ENCODE measurements at regions not wholly inside any gene's neighbourhood (a gene's known extent, or its start where the extent isn't known, plus 50 kb on each side); places are given as distances from the start of the nearest gene placed in this dataset.

DNA sequence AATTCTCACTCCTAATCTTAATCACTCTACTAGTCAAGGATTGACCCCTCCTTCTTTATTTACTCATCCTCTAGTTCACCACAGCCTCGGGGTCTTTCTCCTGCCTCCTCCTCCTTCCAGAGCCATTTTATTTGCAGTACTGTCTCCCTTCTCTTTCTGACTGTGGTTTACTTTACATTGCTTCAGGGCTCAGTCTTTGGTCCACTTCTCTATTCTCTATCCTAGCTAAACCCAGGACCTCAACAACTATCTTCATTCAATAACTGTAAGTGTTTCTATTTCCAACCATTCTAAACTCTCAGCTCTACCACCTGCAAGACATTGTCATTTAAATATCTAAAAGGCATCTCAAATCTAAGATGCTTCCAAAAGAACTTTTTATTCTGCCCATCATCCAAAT is 493.8 kb downstream of the TTLL7 start:
- no peaks in the 10 kb centered on the region for H3K4me1 Mint-ChIP-seq (ENCODE audit: low read depth, unreplicated experiment)
- intact Hi-C loops (cut with micrococcal nuclease; ENCODE audit: unreplicated experiment), result no loop called here
- DNase-seq, result no peak
- peaks cover 11% of the 10 kb centered on the region for H3K9me3 Mint-ChIP-seq (ENCODE audit: low read depth, unreplicated experiment)
- TF ChIP-seq, protein P1, sequence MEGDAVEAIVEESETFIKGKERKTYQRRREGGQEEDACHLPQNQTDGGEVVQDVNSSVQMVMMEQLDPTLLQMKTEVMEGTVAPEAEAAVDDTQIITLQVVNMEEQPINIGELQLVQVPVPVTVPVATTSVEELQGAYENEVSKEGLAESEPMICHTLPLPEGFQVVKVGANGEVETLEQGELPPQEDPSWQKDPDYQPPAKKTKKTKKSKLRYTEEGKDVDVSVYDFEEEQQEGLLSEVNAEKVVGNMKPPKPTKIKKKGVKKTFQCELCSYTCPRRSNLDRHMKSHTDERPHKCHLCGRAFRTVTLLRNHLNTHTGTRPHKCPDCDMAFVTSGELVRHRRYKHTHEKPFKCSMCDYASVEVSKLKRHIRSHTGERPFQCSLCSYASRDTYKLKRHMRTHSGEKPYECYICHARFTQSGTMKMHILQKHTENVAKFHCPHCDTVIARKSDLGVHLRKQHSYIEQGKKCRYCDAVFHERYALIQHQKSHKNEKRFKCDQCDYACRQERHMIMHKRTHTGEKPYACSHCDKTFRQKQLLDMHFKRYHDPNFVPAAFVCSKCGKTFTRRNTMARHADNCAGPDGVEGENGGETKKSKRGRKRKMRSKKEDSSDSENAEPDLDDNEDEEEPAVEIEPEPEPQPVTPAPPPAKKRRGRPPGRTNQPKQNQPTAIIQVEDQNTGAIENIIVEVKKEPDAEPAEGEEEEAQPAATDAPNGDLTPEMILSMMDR (IDR thresholded peaks at IDR 0.05; ENCODE audit: unreplicated experiment), result no peak
- H3K4me3 Mint-ChIP-seq (ENCODE audit: low read depth, unreplicated experiment), result no peak overlapping the region
- H3K27me3 Mint-ChIP-seq (ENCODE audit: unreplicated experiment), result no peaks in the 10 kb centered on the region
- H3K27ac Mint-ChIP-seq (ENCODE audit: unreplicated experiment), result no peak overlapping the region
- H3K36me3 Mint-ChIP-seq (ENCODE audit: insufficient read depth, unreplicated experiment), result no peaks in the 10 kb centered on the region
- CTCF ChIA-PET, result no interaction called here
- no TSS peak for BruUV-seq (replicated peaks)

DNA sequence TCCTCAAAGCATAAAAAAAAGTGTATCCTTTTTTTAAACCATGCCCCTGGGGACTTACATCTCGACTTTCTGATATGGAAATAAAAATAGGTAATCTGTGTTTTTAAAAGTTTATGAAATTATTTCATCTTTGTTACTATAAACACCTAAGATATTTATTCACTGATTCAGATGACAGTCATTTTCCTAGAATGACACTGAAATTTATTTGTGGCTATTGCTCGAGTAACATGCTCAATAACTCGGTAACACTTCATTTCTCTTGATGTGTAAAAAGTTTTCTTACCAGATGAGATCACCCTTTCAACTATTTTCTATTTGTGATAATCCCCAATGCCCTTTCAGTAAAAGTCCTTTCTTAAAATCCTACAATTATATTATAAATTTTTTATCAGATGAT is 495.8 kb downstream of the TTLL7 start:
- no peaks in the 10 kb centered on the region for H3K36me3 Mint-ChIP-seq (ENCODE audit: insufficient read depth, unreplicated experiment)
- no peak for DNase-seq
- H3K27ac Mint-ChIP-seq (ENCODE audit: unreplicated experiment), result no peak overlapping the region
- no peaks in the 10 kb centered on the region for H3K27me3 Mint-ChIP-seq (ENCODE audit: unreplicated experiment)
- no TSS peak for BruUV-seq (replicated peaks)
- H3K4me1 Mint-ChIP-seq (ENCODE audit: low read depth, unreplicated experiment), result no peaks in the 10 kb centered on the region
- TF ChIP-seq, protein P1 (IDR thresholded peaks at IDR 0.05; ENCODE audit: unreplicated experiment), result no peak
- peaks cover 15% of the 10 kb centered on the region for H3K9me3 Mint-ChIP-seq (ENCODE audit: low read depth, unreplicated experiment)
- intact Hi-C loops (cut with micrococcal nuclease; ENCODE audit: unreplicated experiment), result no loop called here
- CTCF ChIA-PET, result no interaction called here
- H3K4me3 Mint-ChIP-seq (ENCODE audit: low read depth, unreplicated experiment), result no peak overlapping the region

DNA sequence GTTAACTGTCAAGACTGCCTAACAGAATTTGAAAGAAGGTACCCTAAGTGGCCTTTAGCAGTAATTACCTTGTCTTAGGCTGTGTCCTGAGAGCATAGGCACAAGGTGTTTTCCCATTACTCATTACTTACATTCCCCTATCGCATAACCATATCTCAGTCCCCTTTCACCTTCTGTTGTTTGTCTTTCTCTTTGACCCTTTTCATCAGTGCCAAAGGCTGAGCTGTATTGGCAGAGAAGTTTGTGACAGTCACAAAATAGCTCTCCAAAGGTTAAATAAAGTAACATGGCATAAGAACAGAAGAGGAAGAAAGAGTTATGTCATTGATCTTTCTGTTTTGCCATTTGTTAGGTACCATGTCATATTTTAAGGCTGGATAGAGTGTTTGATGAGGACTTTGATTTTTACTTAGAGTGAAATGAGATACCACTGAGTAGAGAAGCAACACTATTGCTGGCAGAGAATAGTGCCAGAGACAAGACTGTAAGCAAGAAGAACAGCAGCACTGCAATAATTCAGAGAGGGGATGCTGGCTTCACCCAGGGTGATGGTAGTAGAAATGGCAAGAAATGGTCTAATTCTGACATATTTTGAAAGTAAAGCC is 497.8 kb downstream of the TTLL7 start:
- Mint-ChIP-seq H3K36me3 (ENCODE audit: insufficient read depth, unreplicated experiment) (no peaks in the 10 kb centered on the region), H3K27me3 (ENCODE audit: unreplicated experiment) (no peaks in the 10 kb centered on the region), H3K4me3 (ENCODE audit: low read depth, unreplicated experiment) (no peak overlapping the region), H3K27ac (ENCODE audit: unreplicated experiment) (no peak overlapping the region), H3K9me3 (ENCODE audit: low read depth, unreplicated experiment) (peaks cover 17% of the 10 kb centered on the region), H3K4me1 (ENCODE audit: low read depth, unreplicated experiment) (no peaks in the 10 kb centered on the region)
- BruUV-seq (replicated peaks), result no TSS peak
- TF ChIP-seq, protein P1 (IDR thresholded peaks at IDR 0.05; ENCODE audit: unreplicated experiment), result no peak
- CTCF ChIA-PET, result no interaction called here
- intact Hi-C loops (cut with micrococcal nuclease; ENCODE audit: unreplicated experiment), result no loop called here
- no peak for DNase-seq

DNA sequence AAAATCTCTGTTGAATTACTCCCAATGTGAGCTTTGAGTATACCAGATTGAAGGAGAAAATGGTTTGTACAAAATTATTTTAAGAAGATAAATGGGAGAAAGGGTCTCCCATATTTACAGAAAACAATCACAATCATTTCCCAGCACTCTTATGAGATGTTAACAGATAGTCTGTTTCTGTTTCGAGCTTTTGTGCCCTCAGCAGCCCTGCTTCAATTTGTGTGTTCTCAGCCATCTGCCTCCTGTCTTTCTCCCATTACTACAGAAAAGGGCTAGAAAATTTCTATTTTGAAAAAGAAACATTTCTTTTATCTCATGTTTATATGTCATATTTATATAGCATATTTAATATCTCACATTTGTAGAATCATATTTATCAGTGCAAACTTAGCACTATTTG is 498.4 kb downstream of the TTLL7 start:
- no peaks in the 10 kb centered on the region for H3K36me3 Mint-ChIP-seq (ENCODE audit: insufficient read depth, unreplicated experiment)
- intact Hi-C loops (cut with micrococcal nuclease; ENCODE audit: unreplicated experiment), result no loop called here
- H3K4me1 Mint-ChIP-seq (ENCODE audit: low read depth, unreplicated experiment), result no peaks in the 10 kb centered on the region
- no peaks in the 10 kb centered on the region for H3K27me3 Mint-ChIP-seq (ENCODE audit: unreplicated experiment)
- peaks cover 16% of the 10 kb centered on the region for H3K9me3 Mint-ChIP-seq (ENCODE audit: low read depth, unreplicated experiment)
- BruUV-seq (replicated peaks), result no TSS peak
- TF ChIP-seq, protein P1 (IDR thresholded peaks at IDR 0.05; ENCODE audit: unreplicated experiment), result no peak
- H3K4me3 Mint-ChIP-seq (ENCODE audit: low read depth, unreplicated experiment), result no peak overlapping the region
- CTCF ChIA-PET, result no interaction called here
- DNase-seq, result no peak
- H3K27ac Mint-ChIP-seq (ENCODE audit: unreplicated experiment), result no peak overlapping the region
